Adrenal gland (tissue), 5 donors: ENCODE measurements at regions not wholly inside any gene's neighbourhood (a gene's known extent, or its start where the extent isn't known, plus 50 kb on each side); places are given as distances from the start of the nearest gene placed in this dataset.

Experiments
- POLR2A ChIP-seq, 2 donors: fragments of 450-650 bp; IDR thresholded peaks; one replicate each; pipeline ENCODE4 v1.6.1; 2017; ENCODE audit warnings: antibody characterized with exemption in 2 of 2, mild to moderate bottlenecking in 2 of 2, moderate library complexity in 1 of 2
- TF ChIP-seq, protein P1 (sequence below), 6 experiments: fragments of 450-650 bp in 4 of 6; fragments of 200-600 bp in 2 of 6; sonication (generic) in 1 of 6; IDR thresholded peaks; 1 replicate in 5 of 6; 2 replicates in 1 of 6; pipeline versions ENCODE4 v1.5.1 to v1.8.0; 2016 to 2021; ENCODE audit warnings: antibody characterized with exemption in 6 of 6, mild to moderate bottlenecking in 2 of 6, moderate library complexity in 1 of 6
- donor health status: DM: no; HTN: no; CAD: no.

DNA sequence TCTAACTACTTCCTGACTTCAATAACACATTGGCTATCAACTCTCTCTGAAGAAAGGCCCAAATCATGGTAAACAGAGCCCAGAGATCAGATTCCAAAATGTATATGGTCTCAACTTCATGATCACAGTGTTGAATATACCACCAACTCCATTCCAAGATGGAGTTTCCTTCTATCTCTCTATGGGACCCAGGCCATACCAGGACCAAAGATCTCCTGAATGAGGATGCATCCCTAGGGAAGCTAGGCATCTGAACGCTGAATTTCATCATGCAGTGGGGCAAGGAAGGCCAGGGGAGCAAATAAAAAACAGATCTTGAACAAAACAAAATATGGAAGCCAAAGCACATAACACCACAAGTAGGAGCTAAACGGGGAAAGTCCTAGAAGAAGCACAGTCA, 320.7 kb upstream of the PKDCC start:
- no peak for TF ChIP-seq POLR2A (IDR thresholded peaks at IDR 0.05)
- TF ChIP-seq, protein P1, sequence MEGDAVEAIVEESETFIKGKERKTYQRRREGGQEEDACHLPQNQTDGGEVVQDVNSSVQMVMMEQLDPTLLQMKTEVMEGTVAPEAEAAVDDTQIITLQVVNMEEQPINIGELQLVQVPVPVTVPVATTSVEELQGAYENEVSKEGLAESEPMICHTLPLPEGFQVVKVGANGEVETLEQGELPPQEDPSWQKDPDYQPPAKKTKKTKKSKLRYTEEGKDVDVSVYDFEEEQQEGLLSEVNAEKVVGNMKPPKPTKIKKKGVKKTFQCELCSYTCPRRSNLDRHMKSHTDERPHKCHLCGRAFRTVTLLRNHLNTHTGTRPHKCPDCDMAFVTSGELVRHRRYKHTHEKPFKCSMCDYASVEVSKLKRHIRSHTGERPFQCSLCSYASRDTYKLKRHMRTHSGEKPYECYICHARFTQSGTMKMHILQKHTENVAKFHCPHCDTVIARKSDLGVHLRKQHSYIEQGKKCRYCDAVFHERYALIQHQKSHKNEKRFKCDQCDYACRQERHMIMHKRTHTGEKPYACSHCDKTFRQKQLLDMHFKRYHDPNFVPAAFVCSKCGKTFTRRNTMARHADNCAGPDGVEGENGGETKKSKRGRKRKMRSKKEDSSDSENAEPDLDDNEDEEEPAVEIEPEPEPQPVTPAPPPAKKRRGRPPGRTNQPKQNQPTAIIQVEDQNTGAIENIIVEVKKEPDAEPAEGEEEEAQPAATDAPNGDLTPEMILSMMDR (IDR thresholded peaks at IDR 0.05) = no peak
